H1 (cell line): ENCODE measurements at regions not wholly inside any gene's neighbourhood (a gene's known extent, or its start where the extent isn't known, plus 50 kb on each side); places are given as distances from the start of the nearest gene placed in this dataset.

Experiments used
- CHD7 ChIP-seq: fragments of 300-600 bp; sonication (generic); IDR thresholded peaks from 2 replicates; pipeline ENCODE4 v1.7.1; 2012; ENCODE audit warnings: low read length, moderate library complexity, mild to moderate bottlenecking, inconsistent platforms; ENCODE audit not compliant: insufficient replicate concordance
- E2F6 ChIP-seq: IDR thresholded peaks from 2 replicates; pipeline ENCODE4 v1.6.1; 2012; ENCODE audit warnings: inconsistent platforms

- TF ChIP-seq CHD7 (no peak), E2F6 (no peak)
These were observed 638.2 kb upstream of the LRRTM1 start (continued) for GRCh38 chr2:80942766-80943165.
